ENCODE measurements at regions not wholly inside any gene's neighbourhood (a gene's known extent, or its start where the extent isn't known, plus 50 kb on each side); places are given as distances from the start of the nearest gene placed in this dataset.
"Not testable (repeated sequence)": the region's sequence is repeated elsewhere in the genome, so short reads cannot be mapped to it uniquely, and the experiment has no call there.

DNA sequence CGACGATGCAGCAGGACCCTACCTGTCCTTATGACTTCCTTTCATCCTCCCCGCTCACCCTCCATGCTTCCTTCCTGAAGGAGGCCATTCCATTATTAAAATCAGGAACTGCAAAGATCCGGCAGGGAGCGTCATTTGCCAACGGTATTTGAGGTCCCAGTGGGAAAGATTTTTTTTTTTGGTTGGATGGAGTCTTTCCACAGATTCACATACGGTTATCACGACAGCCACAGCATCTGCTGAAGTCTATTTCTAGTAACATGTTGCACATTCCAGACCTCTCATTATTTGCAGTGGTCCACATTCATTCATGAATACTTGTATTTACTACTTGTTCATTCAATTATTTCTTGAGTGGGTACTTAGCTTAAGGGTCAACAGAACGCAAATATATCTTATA, 94.7 kb upstream of the LYZL2 start:
- H3K9me3 ChIP-seq (ENCODE audit: control insufficient read depth, low read length) = no peaks in the 10 kb centered on the region
- intact Hi-C loops (cut with DNase I) = no loop called here
- no peaks in the 10 kb centered on the region for H3K4me1 ChIP-seq (ENCODE audit: control insufficient read depth in 1 of 2, insufficient read depth in 2 of 2, low read length in 2 of 2)
- ATAC-seq (ENCODE audit: low FRiP score) (no peak), DNase-seq (no peak)
- H3K27ac ChIP-seq (ENCODE audit: low read depth in 1 of 2, low read length in 2 of 2) = no peak overlapping the region
- 80 to 81% methylated on average over 9 of the region's 9 CpGs for WGBS, 2 donors
- H3K36me3 ChIP-seq (ENCODE audit: control insufficient read depth in 1 of 2, insufficient read depth in 2 of 2, low read length in 1 of 2) = no peaks in the 10 kb centered on the region
- no peak overlapping the region for H3K4me3 ChIP-seq (ENCODE audit: low read length in 2 of 2)
- no peaks in the 10 kb centered on the region for H3K27me3 ChIP-seq (ENCODE audit: control insufficient read depth in 1 of 2, insufficient read depth in 2 of 2, low read length in 1 of 2)

DNA sequence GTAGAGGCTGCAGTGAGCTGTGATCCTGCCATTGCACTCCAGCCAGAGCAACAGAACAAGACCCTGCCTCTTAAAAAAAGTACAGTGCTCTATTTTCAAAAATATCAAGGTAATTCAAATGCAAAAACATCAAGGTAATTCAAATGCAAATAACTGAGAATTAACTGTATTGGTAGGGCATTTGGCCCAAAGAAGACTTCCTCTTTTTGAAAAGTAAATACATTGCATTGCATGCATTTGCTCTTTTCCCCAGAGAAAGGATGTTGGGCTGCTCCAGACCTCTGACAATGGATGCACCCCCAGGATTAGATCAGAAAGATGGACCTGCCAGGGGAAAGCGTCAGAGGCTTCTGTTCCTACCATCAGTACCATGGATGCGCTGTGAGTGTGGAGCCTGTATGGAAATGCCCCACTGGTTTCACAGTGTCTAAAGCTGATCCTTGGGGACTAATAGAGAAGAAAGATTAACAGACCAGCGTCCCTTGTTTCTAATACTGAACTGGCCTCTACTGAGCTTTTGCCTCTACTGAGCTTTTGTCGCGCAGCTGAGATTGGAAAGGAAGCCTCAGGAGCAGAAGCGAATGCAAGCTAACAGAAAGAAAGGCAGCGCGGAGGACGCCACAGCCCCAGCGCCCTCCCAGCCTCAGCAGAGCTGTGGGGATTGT, 93.5 kb upstream of the LYZL2 start:
- intact Hi-C loops (cut with DNase I) = no loop called here
- Histone ChIP-seq H3K4me1 (ENCODE audit: control insufficient read depth in 1 of 2, insufficient read depth in 2 of 2, low read length in 2 of 2) (no peaks in the 10 kb centered on the region), H3K27me3 (ENCODE audit: control insufficient read depth in 1 of 2, insufficient read depth in 2 of 2, low read length in 1 of 2) (no peaks in the 10 kb centered on the region), H3K27ac (ENCODE audit: low read depth in 1 of 2, low read length in 2 of 2) (no peak overlapping the region), H3K36me3 (ENCODE audit: control insufficient read depth in 1 of 2, insufficient read depth in 2 of 2, low read length in 1 of 2) (no peaks in the 10 kb centered on the region), H3K9me3 (ENCODE audit: control insufficient read depth, low read length) (no peaks in the 10 kb centered on the region), H3K4me3 (ENCODE audit: low read length in 2 of 2) (no peak overlapping the region)
- no peak for ATAC-seq (ENCODE audit: low FRiP score)
- no peak for DNase-seq
- 94 to 95% methylated on average over 10 of the region's 10 CpGs for WGBS, 2 donors

GRCh38 chr10:30719832-30720231, 90.3 kb upstream of the LYZL2 start:
- no peak for DNase-seq
- intact Hi-C loops (cut with DNase I) = no loop called here
- 75 to 77% methylated on average over 9 of the region's 9 CpGs for WGBS, 2 donors
- Histone ChIP-seq H3K36me3 (ENCODE audit: control insufficient read depth in 1 of 2, insufficient read depth in 2 of 2, low read length in 1 of 2) (no peaks in the 10 kb centered on the region), H3K27ac (ENCODE audit: low read depth in 1 of 2, low read length in 2 of 2) (no peak overlapping the region), H3K27me3 (ENCODE audit: control insufficient read depth in 1 of 2, insufficient read depth in 2 of 2, low read length in 1 of 2) (no peaks in the 10 kb centered on the region), H3K9me3 (ENCODE audit: control insufficient read depth, low read length) (no peaks in the 10 kb centered on the region), H3K4me3 (ENCODE audit: low read length in 2 of 2) (no peak overlapping the region), H3K4me1 (ENCODE audit: control insufficient read depth in 1 of 2, insufficient read depth in 2 of 2, low read length in 2 of 2) (no peaks in the 10 kb centered on the region)
- no peak for ATAC-seq (ENCODE audit: low FRiP score)

- no peaks in the 10 kb centered on the region for H3K4me1 ChIP-seq (ENCODE audit: control insufficient read depth in 1 of 2, insufficient read depth in 2 of 2, low read length in 2 of 2)
- H3K27ac ChIP-seq (ENCODE audit: low read depth in 1 of 2, low read length in 2 of 2) = no peak overlapping the region
- H3K36me3 ChIP-seq (ENCODE audit: control insufficient read depth in 1 of 2, insufficient read depth in 2 of 2, low read length in 1 of 2) = no peaks in the 10 kb centered on the region
- 90% methylated on average over 6 of the region's 6 CpGs for WGBS, 2 donors
- DNase-seq = no peak
- H3K27me3 ChIP-seq (ENCODE audit: control insufficient read depth in 1 of 2, insufficient read depth in 2 of 2, low read length in 1 of 2) = no peaks in the 10 kb centered on the region
- no peak for ATAC-seq (ENCODE audit: low FRiP score)
- H3K4me3 ChIP-seq (ENCODE audit: low read length in 2 of 2) = no peak overlapping the region
- peaks cover 3% of the 10 kb centered on the region for H3K9me3 ChIP-seq (ENCODE audit: control insufficient read depth, low read length)
- intact Hi-C loops (cut with DNase I) = no loop called here
These were observed 80.3 kb upstream of the LYZL2 start for GRCh38 chr10:30709700-30710358.

GRCh38 chr10:30709229-30709628, 79.7 kb upstream of the LYZL2 start:
- H3K27ac ChIP-seq (ENCODE audit: low read depth in 1 of 2, low read length in 2 of 2) = no peak overlapping the region
- H3K4me3 ChIP-seq (ENCODE audit: low read length in 2 of 2) = no peak overlapping the region
- no peaks in the 10 kb centered on the region for H3K4me1 ChIP-seq (ENCODE audit: control insufficient read depth in 1 of 2, insufficient read depth in 2 of 2, low read length in 2 of 2)
- 92 to 95% methylated on average over 10 of the region's 10 CpGs for WGBS, 2 donors
- ATAC-seq (ENCODE audit: low FRiP score) (no peak), DNase-seq (no peak)
- peaks cover 3% of the 10 kb centered on the region for H3K9me3 ChIP-seq (ENCODE audit: control insufficient read depth, low read length)
- intact Hi-C loops (cut with DNase I) = no loop called here
- no peaks in the 10 kb centered on the region for H3K27me3 ChIP-seq (ENCODE audit: control insufficient read depth in 1 of 2, insufficient read depth in 2 of 2, low read length in 1 of 2)
- no peaks in the 10 kb centered on the region for H3K36me3 ChIP-seq (ENCODE audit: control insufficient read depth in 1 of 2, insufficient read depth in 2 of 2, low read length in 1 of 2)

GRCh38 chr10:30708234-30708633, 78.7 kb upstream of the LYZL2 start:
- Histone ChIP-seq H3K36me3 (ENCODE audit: control insufficient read depth in 1 of 2, insufficient read depth in 2 of 2, low read length in 1 of 2) (no peaks in the 10 kb centered on the region), H3K4me1 (ENCODE audit: control insufficient read depth in 1 of 2, insufficient read depth in 2 of 2, low read length in 2 of 2) (no peaks in the 10 kb centered on the region), H3K27ac (ENCODE audit: low read depth in 1 of 2, low read length in 2 of 2) (no peak overlapping the region), H3K27me3 (ENCODE audit: control insufficient read depth in 1 of 2, insufficient read depth in 2 of 2, low read length in 1 of 2) (no peaks in the 10 kb centered on the region), H3K4me3 (ENCODE audit: low read length in 2 of 2) (no peak overlapping the region), H3K9me3 (ENCODE audit: control insufficient read depth, low read length) (no peaks in the 10 kb centered on the region)
- intact Hi-C loops (cut with DNase I) = no loop called here
- DNase-seq = no peak
- 97 to 98% methylated on average over 3 of the region's 3 CpGs for WGBS, 2 donors
- no peak for ATAC-seq (ENCODE audit: low FRiP score)

DNA sequence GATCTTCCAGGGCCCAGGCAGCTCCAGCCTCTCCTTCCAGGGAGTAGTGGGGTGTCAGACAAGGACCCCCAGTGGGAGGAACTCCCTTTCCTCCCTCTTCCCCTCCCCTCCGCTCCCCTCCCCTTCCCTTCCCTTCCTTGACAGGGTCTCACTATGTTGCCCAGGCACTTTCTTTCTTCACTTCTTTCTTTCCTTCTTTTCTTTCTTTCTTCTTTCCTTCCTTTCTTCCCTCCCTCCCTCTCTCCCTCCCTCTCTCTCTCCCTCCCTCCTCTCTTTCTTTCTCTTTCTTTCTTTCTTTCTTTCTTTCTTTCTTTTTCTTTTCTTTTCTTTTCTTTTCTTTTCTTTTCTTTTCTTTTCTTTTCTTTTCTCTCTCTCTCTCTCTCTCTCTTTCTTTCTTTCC, 76.6 kb upstream of the LYZL2 start:
- H3K4me3 ChIP-seq (ENCODE audit: low read length in 2 of 2); intact Hi-C loops (cut with DNase I); H3K36me3 ChIP-seq (ENCODE audit: control insufficient read depth in 1 of 2, insufficient read depth in 2 of 2, low read length in 1 of 2); H3K27me3 ChIP-seq (ENCODE audit: control insufficient read depth in 1 of 2, insufficient read depth in 2 of 2, low read length in 1 of 2); DNase-seq; H3K4me1 ChIP-seq (ENCODE audit: control insufficient read depth in 1 of 2, insufficient read depth in 2 of 2, low read length in 2 of 2); ATAC-seq (ENCODE audit: low FRiP score); H3K9me3 ChIP-seq (ENCODE audit: control insufficient read depth, low read length); H3K27ac ChIP-seq (ENCODE audit: low read depth in 1 of 2, low read length in 2 of 2): not testable (repeated sequence)
- WGBS, 2 donors = 94 to 100% methylated on average over 1 of the region's 1 CpG

GRCh38 chr10:30705625-30706149, 76.1 kb upstream of the LYZL2 start:
- 86 to 90% methylated on average over 9 of the region's 9 CpGs for whole genome bisulfite sequencing, 2 donors

DNA sequence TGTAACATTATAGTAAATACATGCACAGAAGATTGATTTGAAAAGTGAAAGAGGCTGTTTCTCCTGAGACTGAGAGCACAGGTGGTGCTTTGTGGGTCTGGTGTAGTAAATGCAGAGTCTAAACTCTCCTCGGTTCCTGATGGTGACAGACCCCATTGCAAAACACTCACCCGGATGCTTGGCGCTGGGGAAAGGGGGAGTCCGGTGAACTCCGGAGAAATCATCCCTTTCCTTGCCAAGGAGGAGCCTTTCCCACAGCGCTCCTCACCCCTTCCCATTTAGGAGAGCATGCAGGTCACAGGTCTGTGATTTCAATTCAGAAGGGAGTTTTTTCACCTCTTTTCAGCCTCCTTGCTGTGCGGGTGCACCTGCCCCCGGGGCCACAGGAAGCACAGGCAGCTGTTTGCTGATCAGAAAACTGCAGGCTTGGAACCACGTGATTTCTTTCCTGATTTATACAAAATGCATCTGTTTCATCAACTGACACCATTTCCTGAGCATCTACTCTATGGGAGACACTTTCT, 75.6 kb upstream of the LYZL2 start:
- Histone ChIP-seq H3K27ac (ENCODE audit: low read depth in 1 of 2, low read length in 2 of 2) (no peak overlapping the region), H3K9me3 (ENCODE audit: control insufficient read depth, low read length) (no peaks in the 10 kb centered on the region), H3K36me3 (ENCODE audit: control insufficient read depth in 1 of 2, insufficient read depth in 2 of 2, low read length in 1 of 2) (no peaks in the 10 kb centered on the region), H3K4me3 (ENCODE audit: low read length in 2 of 2) (no peak overlapping the region), H3K27me3 (ENCODE audit: control insufficient read depth in 1 of 2, insufficient read depth in 2 of 2, low read length in 1 of 2) (no peaks in the 10 kb centered on the region), H3K4me1 (ENCODE audit: control insufficient read depth in 1 of 2, insufficient read depth in 2 of 2, low read length in 2 of 2) (no peaks in the 10 kb centered on the region)
- intact Hi-C loops (cut with DNase I) = no loop called here
- no peak for ATAC-seq (ENCODE audit: low FRiP score)
- 55 to 62% methylated on average over 9 of the region's 9 CpGs for WGBS, 2 donors
- no peak for DNase-seq

More at GRCh38 chr10:30705625-30706149, 76.1 kb upstream of the LYZL2 start:
- DNase-seq = no peak
- Histone ChIP-seq H3K4me3 (ENCODE audit: low read length in 2 of 2) (no peak overlapping the region), H3K27ac (ENCODE audit: low read depth in 1 of 2, low read length in 2 of 2) (no peak overlapping the region), H3K4me1 (ENCODE audit: control insufficient read depth in 1 of 2, insufficient read depth in 2 of 2, low read length in 2 of 2) (no peaks in the 10 kb centered on the region), H3K27me3 (ENCODE audit: control insufficient read depth in 1 of 2, insufficient read depth in 2 of 2, low read length in 1 of 2) (no peaks in the 10 kb centered on the region), H3K36me3 (ENCODE audit: control insufficient read depth in 1 of 2, insufficient read depth in 2 of 2, low read length in 1 of 2) (no peaks in the 10 kb centered on the region), H3K9me3 (ENCODE audit: control insufficient read depth, low read length) (no peaks in the 10 kb centered on the region)
- ATAC-seq (ENCODE audit: low FRiP score) = peak; percentile 43
- intact Hi-C loops (cut with DNase I) = no loop called here
